ENCODE measurements at regions not wholly inside any gene's neighbourhood (a gene's known extent, or its start where the extent isn't known, plus 50 kb on each side); places are given as distances from the start of the nearest gene placed in this dataset.

GRCh38 chr5:66362687-66363086, 218.6 kb downstream of the SREK1 start:
- H3K4me3 ChIP-seq (ENCODE audit: control insufficient read depth, low read depth, low read length) = no peak overlapping the region
- DNase-seq (ENCODE audit: low read depth) = no peak
- no peak for TF ChIP-seq CTCF (IDR thresholded peaks at IDR 0.05; ENCODE audit: control insufficient read depth, insufficient read depth, low read depth, low read length, missing control alignments)

- DNase-seq (ENCODE audit: low read depth) = no peak
- H3K4me3 ChIP-seq (ENCODE audit: control insufficient read depth, low read depth, low read length) = no peak overlapping the region
- TF ChIP-seq CTCF (IDR thresholded peaks at IDR 0.05; ENCODE audit: control insufficient read depth, insufficient read depth, low read depth, low read length, missing control alignments) = no peak
Measured at GRCh38 chr5:66363097-66363496, 219.0 kb downstream of the SREK1 start.

GRCh38 chr5:66364186-66364585, 220.1 kb downstream of the SREK1 start:
- no peak for TF ChIP-seq CTCF (IDR thresholded peaks at IDR 0.05; ENCODE audit: control insufficient read depth, insufficient read depth, low read depth, low read length, missing control alignments)
- no peak overlapping the region for H3K4me3 ChIP-seq (ENCODE audit: control insufficient read depth, low read depth, low read length)
- DNase-seq (ENCODE audit: low read depth) = no peak

GRCh38 chr5:66365981-66366380, 221.9 kb downstream of the SREK1 start:
- no peak for DNase-seq (ENCODE audit: low read depth)
- H3K4me3 ChIP-seq (ENCODE audit: control insufficient read depth, low read depth, low read length) = no peak overlapping the region
- TF ChIP-seq CTCF (IDR thresholded peaks at IDR 0.05; ENCODE audit: control insufficient read depth, insufficient read depth, low read depth, low read length, missing control alignments) = no peak

GRCh38 chr5:66367814-66368541, 223.9 kb downstream of the SREK1 start:
- TF ChIP-seq CTCF (IDR thresholded peaks at IDR 0.05; ENCODE audit: control insufficient read depth, insufficient read depth, low read depth, low read length, missing control alignments) = no peak
- no peak overlapping the region for H3K4me3 ChIP-seq (ENCODE audit: control insufficient read depth, low read depth, low read length)
- no peak for DNase-seq (ENCODE audit: low read depth)

- no peak overlapping the region for H3K4me3 ChIP-seq (ENCODE audit: control insufficient read depth, low read depth, low read length)
- no peak for DNase-seq (ENCODE audit: low read depth)
- no peak for TF ChIP-seq CTCF (IDR thresholded peaks at IDR 0.05; ENCODE audit: control insufficient read depth, insufficient read depth, low read depth, low read length, missing control alignments)
Measured at GRCh38 chr5:66368811-66369210, 224.7 kb downstream of the SREK1 start.
